ENCODE measurements at regions not wholly inside any gene's neighbourhood (a gene's known extent, or its start where the extent isn't known, plus 50 kb on each side); places are given as distances from the start of the nearest gene placed in this dataset.
"Not testable (repeated sequence)": the region's sequence is repeated elsewhere in the genome, so short reads cannot be mapped to it uniquely, and the experiment has no call there.

DNA sequence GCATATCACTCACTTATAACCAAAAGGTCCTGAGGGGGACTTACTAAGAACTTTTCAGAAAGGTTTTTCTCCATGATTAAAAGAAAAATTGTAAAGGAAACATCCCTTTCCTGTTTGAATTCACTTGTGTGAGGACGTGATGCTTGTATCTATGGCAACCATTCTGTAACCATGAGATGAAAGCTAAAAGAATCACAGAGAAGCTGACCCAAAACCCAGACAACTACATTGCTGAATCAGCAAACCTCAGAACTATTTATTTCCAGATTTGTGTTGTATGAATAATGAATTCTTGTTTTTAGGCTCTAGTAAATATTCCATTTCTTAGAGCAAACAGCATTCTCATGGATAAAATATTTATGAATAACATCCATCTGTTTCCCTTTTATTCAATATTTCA lies 91.2 kb downstream of the RCHY1 start:
- no peak for DNase-seq

DNA sequence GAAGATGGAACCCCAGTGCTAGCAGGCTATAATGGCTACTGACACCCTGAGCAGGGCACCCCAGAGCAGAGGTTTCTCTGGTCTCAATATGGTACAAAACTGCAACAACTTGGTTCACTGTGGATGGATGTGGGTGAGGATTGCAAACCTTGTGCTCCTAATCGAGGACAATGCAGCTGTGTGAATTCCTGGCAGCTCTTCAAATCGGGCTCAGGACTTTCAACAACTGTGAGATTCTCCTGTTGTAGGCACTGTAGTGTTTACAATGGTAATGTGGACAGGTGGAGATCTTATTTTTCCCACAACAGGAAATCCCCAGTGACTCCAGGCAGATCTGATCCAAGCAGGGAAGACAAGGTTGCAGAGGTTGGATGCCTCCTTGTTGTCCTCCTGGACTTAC lies 101.5 kb downstream of the RCHY1 start:
- DNase-seq, result no peak

- no peak for DNase-seq
These were observed 115.7 kb downstream of the RCHY1 start for GRCh38 chr4:75398501-75398900.

- DNase-seq, result no peak
These were observed 122.6 kb downstream of the RCHY1 start for GRCh38 chr4:75391489-75392166.

GRCh38 chr4:75386426-75386825 lies 127.8 kb downstream of the RCHY1 start:
- not testable (repeated sequence) for DNase-seq

- no peak for DNase-seq
These were observed 129.1 kb downstream of the RCHY1 start for GRCh38 chr4:75385106-75385505.

DNA sequence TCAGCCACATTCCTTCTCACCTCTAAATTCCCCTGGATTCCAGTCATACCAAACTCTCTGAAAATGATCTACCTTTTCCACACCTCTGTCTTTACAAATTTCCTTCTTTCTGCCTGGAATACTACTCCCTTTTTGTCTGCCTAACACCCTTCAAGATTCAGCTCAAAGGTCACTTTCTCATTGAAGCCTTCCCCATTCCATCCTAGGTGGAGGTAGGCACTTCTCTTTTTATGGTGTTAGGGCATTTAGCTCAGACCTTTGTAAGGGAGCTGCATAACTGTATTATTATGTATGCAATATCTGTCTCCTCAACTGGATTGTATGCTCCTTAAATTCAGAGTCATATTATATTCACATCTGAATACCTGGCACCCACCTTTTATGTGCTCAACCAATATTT lies 137.7 kb downstream of the RCHY1 start:
- no peak for DNase-seq

DNA sequence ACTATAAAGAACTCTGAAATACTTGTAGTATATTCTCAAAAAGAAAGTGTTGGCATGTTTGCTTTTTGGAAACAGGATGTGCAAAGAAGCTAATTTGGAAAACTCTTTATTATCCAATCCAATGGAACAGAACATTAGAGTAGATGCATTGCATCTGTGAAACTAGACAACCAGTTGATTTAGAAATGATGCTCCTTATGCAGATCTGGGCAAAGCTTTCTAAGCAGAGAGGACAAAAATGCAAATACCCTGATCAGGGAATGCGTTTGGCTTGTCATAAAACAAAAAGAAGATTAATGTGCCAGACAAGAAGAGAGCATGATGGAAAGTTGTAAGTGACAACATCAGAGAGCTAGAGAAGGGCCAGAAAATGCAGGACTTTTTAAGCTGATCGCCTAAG lies 142.3 kb downstream of the RCHY1 start:
- no peak for DNase-seq

DNA sequence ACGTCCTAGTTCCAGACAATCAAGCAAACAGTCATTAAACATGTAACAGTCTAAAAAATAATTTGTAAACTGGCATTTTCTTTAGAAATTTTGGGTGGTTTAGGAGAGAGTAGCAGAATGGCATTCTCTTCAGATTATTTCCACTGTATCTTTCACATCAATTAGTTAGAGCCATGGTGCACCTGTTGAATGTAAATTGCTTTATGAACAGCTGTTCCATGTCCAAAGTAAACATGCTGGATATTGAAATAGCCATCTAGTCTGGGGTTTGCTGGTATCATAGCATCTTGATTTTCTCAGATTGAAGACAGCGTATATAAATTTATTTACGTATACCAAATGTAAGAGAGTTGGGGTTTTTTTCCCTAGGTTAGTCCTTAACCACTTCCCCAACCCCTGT lies 143.6 kb downstream of the RCHY1 start:
- DNase-seq, result no peak

DNA sequence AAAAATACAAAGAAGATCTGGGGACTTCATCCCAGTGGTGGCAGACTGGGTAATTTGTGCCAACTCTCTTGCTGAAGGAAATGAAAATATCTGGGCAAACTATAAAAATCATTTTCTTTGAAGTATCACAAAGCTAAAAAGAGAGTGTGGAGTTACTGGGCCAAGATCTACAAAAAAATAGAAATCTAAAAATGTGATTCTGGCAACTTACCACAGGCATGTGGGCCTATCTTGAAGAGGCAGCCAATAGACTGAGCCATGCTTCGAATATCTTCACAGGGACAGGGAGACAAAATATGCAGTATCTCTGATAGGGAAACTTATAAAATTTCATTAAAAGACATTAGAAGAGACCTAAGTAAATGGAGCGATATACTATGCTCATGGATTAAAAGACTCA lies 168.8 kb downstream of the RCHY1 start:
- no peak for DNase-seq

- no peak for DNase-seq
These were observed 169.3 kb downstream of the RCHY1 start for GRCh38 chr4:75344915-75345314.

DNA sequence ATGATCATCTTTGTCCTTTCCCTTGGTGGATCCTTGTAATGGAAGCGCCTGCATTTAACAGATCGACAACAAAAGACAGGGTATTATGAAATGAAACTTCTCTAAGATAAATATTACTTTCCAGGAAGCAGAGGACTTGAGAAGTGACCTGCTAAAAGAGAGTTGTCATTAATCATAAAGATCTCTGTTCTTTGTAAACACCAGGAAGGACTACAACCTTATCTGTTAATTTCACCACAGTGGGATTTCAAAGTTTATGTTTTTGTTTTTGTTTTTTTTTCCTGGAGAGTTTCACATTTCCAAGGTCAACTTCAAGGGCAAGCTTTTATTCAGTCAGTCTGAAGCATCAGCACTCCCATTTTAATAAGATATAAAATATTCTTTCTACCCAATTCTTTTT lies 170.9 kb downstream of the RCHY1 start:
- no peak for DNase-seq

DNA sequence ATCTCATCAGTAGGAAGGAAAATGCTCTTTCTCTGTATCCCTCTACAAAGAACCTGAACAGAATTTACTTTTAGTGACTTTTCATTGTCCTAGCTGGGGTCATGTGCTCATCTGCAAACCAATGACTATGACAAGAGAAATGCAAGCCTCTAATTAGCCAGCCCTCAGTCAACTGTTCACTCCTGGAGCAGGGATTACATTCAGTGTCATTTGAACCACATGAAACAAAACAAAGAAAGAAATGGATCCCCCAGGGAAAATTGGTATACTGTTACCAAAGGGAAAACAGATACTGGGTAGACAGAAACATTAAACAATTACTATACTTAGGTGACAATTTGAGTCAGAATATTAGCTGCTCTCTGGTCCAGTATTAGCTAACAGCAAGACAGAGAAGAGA lies 173.6 kb downstream of the RCHY1 start:
- no peak for DNase-seq

- no peak for DNase-seq
These were observed 175.8 kb downstream of the RCHY1 start for GRCh38 chr4:75338352-75338880.

- no peak for DNase-seq
These were observed 186.2 kb downstream of the RCHY1 start for GRCh38 chr4:75327804-75328512.

DNA sequence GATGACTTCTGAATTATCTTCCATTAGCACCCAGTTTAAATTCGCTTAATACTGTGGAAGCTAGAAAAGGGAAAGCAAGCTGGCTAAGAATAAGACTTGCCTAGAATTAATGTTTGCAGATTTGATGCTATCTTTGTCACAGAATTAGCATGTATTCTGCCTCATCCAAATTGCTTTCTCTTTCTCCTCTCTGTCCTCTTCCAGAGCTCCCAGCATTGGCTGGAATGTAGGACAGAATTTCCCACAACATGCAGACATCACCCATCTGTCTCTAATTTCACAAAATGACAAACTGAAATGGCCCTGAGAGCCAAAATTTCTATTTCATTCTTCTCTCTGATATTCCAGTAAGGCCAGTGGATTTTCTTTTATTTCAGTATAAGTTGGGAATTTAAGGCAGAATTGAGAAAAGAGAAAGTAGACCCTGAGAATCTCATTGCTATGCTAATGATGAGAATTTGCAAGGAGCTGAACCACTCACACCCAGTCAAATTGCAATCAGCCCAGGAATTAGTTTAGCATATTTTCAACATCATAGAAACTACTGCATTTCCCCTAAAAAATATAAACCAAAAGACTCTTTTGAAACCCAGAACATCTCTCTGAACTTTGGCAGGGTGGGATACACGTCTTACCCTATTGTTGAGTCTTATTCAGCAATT lies 188.8 kb downstream of the RCHY1 start:
- DNase-seq, result no peak

- no peak for DNase-seq
These were observed 192.7 kb downstream of the RCHY1 start for GRCh38 chr4:75321484-75321883.

- not testable (repeated sequence) for DNase-seq
These were observed 196.6 kb downstream of the RCHY1 start for GRCh38 chr4:75317641-75318040.

GRCh38 chr4:75308049-75308448 lies 206.2 kb downstream of the RCHY1 start:
- no peak for DNase-seq

GRCh38 chr4:75306506-75306905 lies 207.7 kb downstream of the RCHY1 start:
- peak; percentile 28 for DNase-seq

- no peak for DNase-seq
These were observed 211.6 kb downstream of the RCHY1 start for GRCh38 chr4:75302648-75303047.

DNA sequence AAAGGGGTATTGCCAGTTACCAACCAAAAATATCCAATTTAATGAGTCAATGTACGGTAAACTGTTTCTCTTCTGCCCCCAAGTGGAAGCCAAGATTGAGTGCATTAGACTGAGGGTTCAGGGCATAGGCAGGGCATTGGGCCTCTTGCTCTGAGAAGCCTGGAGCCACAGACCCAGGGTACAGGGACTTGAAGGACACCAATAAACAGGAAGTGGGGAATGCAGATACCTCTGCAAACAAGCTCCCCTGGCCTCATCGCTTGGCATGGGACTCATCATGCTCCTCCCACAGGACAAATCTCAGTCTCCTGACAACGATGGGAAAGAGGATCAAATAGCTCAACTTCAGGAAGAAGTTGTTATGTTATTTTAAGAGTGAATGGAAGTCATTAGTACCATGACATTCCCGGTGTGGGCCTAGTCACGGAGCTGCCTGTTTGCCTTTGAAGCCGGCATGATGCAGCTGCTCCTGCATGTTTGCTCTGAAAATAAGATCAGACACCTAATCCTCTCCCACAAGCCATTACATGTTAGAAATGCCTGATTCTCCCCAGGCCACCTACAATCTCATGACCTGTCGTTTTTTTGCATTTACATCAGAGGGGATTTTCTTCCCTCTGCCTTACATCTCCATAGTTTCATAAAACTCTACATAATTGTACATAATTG lies 224.2 kb downstream of the RCHY1 start:
- DNase-seq, result peak; percentile 15

- no peak for DNase-seq
These were observed 226.3 kb downstream of the RCHY1 start for GRCh38 chr4:75287738-75288517.
